Breast epithelium (tissue), 4 donors: ENCODE measurements at regions not wholly inside any gene's neighbourhood (a gene's known extent, or its start where the extent isn't known, plus 50 kb on each side); places are given as distances from the start of the nearest gene placed in this dataset.

Experiments
- DNase-seq, 2 donors: peaks; one replicate each; pipeline ENCODE4 v3.0.0-alpha.2; 2019; ENCODE audit warnings: low spot score in 2 of 2
- H3K27ac ChIP-seq, 2 donors: fragments of 200-600 bp; sonication (generic) in 1 of 2; one replicate each; pipeline ENCODE4 v1.5.1; 2016 to 2019; ENCODE audit warnings: mild to moderate bottlenecking in 1 of 2
- H3K27me3 ChIP-seq, 2 donors: fragments of 200-600 bp; sonication (generic) in 1 of 2; one replicate each; pipeline versions ENCODE4 v1.5.1 to v1.6.0; 2017 to 2019; ENCODE audit warnings: control low read depth in 1 of 2, mild to moderate bottlenecking in 1 of 2
- H3K36me3 ChIP-seq: fragments of 200-600 bp; one replicate; pipeline ENCODE4 v1.5.1; 2019
- H3K4me1 ChIP-seq, 2 donors: fragments of 200-600 bp; sonication (generic); one replicate each; pipeline ENCODE4 v1.5.1; 2016 to 2019; ENCODE audit warnings: control low read depth in 1 of 2
- H3K4me3 ChIP-seq, 3 donors: fragments of 200-600 bp; sonication (generic); 1 replicate in 2 of 3; 2 replicates in 1 of 3; pipeline ENCODE4 v1.5.1; 2016 to 2019; ENCODE audit warnings: mild to moderate bottlenecking in 3 of 3, moderate library complexity in 2 of 3
- H3K9me3 ChIP-seq, 2 donors: fragments of 200-600 bp; sonication (generic) in 1 of 2; one replicate each; pipeline ENCODE4 v1.5.1; 2016 to 2019; ENCODE audit warnings: control low read depth in 1 of 2
- CTCF ChIP-seq, 3 donors: fragments of 450-650 bp; IDR thresholded peaks; one replicate each; pipeline ENCODE4 v1.5.1; 2016 to 2017; ENCODE audit warnings: antibody characterized with exemption in 3 of 3, mild to moderate bottlenecking in 3 of 3, moderate library complexity in 3 of 3
- POLR2A ChIP-seq: fragments of 450-650 bp; IDR thresholded peaks from one replicate; pipeline ENCODE4 v1.6.1; 2016; ENCODE audit warnings: antibody characterized with exemption, mild to moderate bottlenecking, moderate library complexity
- POLR2AphosphoS5 ChIP-seq, 3 donors: sonication (generic); formaldehyde crosslinking; IDR thresholded peaks; one replicate each; pipeline ENCODE4 v1.6.1; 2017; ENCODE audit warnings: antibody characterized with exemption in 3 of 3
- intact Hi-C: fragments of 100-400 bp; cut with DNase I; formaldehyde crosslinking; loops from one replicate; pipeline ENCODE4 v1.15.1; 2023; ENCODE audit warnings: low total_unique reads

- Histone ChIP-seq H3K27me3 (no peaks in the 10 kb centered on the region), H3K36me3 (no peaks in the 10 kb centered on the region), H3K27ac (no peak overlapping the region), H3K4me3 (no peak overlapping the region), H3K4me1 (no peaks in the 10 kb centered on the region), H3K9me3 (no peaks in the 10 kb centered on the region)
- TF ChIP-seq CTCF (IDR thresholded peaks at IDR 0.05) (no peak), POLR2AphosphoS5 (IDR thresholded peaks at IDR 0.05) (no peak), POLR2A (no peak)
- intact Hi-C loops: no loop called here
- no peak for DNase-seq
Measured at GRCh38 chr13:63954683-63955082, 2539.0 kb upstream of the PCDH20 start.

- TF ChIP-seq POLR2A (no peak), CTCF (IDR thresholded peaks at IDR 0.05) (no peak), POLR2AphosphoS5 (IDR thresholded peaks at IDR 0.05) (no peak)
- Histone ChIP-seq H3K27ac (no peak overlapping the region), H3K4me1 (no peaks in the 10 kb centered on the region), H3K4me3 (no peak overlapping the region), H3K36me3 (no peaks in the 10 kb centered on the region), H3K9me3 (no peaks in the 10 kb centered on the region), H3K27me3 (no peaks in the 10 kb centered on the region)
- intact Hi-C loops: no loop called here
- no peak for DNase-seq
Measured at GRCh38 chr13:63948045-63948444, 2532.4 kb upstream of the PCDH20 start.

GRCh38 chr13:63944911-63945310, 2529.3 kb upstream of the PCDH20 start:
- intact Hi-C loops: no loop called here
- no peaks in the 10 kb centered on the region for H3K4me1 ChIP-seq
- H3K27me3 ChIP-seq: no peaks in the 10 kb centered on the region
- TF ChIP-seq POLR2AphosphoS5 (IDR thresholded peaks at IDR 0.05) (no peak), CTCF (IDR thresholded peaks at IDR 0.05) (no peak), POLR2A (no peak)
- no peak overlapping the region for H3K4me3 ChIP-seq
- no peak overlapping the region for H3K27ac ChIP-seq
- H3K9me3 ChIP-seq: no peaks in the 10 kb centered on the region
- DNase-seq: no peak
- H3K36me3 ChIP-seq: no peaks in the 10 kb centered on the region

GRCh38 chr13:63942372-63942771, 2526.7 kb upstream of the PCDH20 start:
- Histone ChIP-seq H3K27ac (no peak overlapping the region), H3K36me3 (no peaks in the 10 kb centered on the region), H3K9me3 (no peaks in the 10 kb centered on the region), H3K4me1 (no peaks in the 10 kb centered on the region), H3K4me3 (no peak overlapping the region), H3K27me3 (no peaks in the 10 kb centered on the region)
- no peak for DNase-seq
- TF ChIP-seq POLR2A (no peak), CTCF (IDR thresholded peaks at IDR 0.05) (no peak), POLR2AphosphoS5 (IDR thresholded peaks at IDR 0.05) (no peak)
- intact Hi-C loops: no loop called here

- no peak for DNase-seq
- no peaks in the 10 kb centered on the region for H3K4me1 ChIP-seq
- no peaks in the 10 kb centered on the region for H3K27me3 ChIP-seq
- no peak overlapping the region for H3K4me3 ChIP-seq
- no peaks in the 10 kb centered on the region for H3K36me3 ChIP-seq
- intact Hi-C loops: no loop called here
- no peak for TF ChIP-seq POLR2AphosphoS5 (IDR thresholded peaks at IDR 0.05)
- no peak for TF ChIP-seq CTCF (IDR thresholded peaks at IDR 0.05)
- no peak overlapping the region for H3K27ac ChIP-seq
- no peaks in the 10 kb centered on the region for H3K9me3 ChIP-seq
Measured at GRCh38 chr13:63938851-63939250, 2523.2 kb upstream of the PCDH20 start.
